GM11168 (cell line): ENCODE measurements at regions not wholly inside any gene's neighbourhood (a gene's known extent, or its start where the extent isn't known, plus 50 kb on each side); places are given as distances from the start of the nearest gene placed in this dataset.

Experiments used
- in situ Hi-C: fragments of 300-500 bp; cut with MboI; formaldehyde crosslinking; loops from one replicate; pipeline ENCODE4 v1.12.0; 2022; ENCODE audit warnings: low sequenced_read_pairs; ENCODE audit not compliant: unreplicated experiment

DNA sequence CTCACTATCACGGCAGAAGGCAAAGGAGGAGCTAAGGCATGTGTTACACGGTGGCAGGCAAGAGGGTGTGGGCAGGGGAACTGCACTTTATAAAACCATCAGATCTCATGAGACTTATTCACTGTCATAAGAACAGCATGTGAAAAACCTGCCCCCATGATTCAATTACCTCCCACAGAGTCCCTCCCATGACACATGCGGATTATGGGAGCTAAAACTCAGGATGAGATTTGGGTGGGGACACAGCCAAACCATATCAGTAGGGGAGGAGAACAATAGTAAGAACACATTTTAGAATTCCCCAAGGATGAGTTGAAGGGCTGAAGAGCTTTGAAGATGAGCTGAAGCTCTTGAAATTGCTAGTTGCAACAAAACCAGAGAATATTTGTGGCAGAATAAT lies 287.9 kb downstream of the SMARCA2 start:
- in situ Hi-C loops, result no loop called here

DNA sequence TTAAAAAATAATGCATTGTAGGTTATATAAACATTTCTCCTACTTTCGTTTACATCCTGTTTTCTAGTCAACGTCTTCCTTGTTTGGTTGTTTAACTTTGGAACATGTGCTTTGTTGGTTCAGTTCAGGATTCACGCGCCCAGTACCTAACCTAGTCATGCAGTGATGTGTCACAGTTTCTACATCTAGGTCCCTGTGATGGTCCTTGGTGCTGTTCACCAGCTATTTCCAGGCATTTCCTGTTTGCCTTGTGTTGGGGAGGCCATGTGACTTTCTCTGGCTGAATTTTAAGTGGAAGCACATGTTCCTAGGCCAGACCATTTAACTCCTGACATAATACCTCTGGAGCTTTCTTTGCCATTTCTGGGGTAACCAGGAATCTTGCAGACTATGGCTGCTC lies 292.3 kb downstream of the SMARCA2 start:
- in situ Hi-C loops, result no loop called here

DNA sequence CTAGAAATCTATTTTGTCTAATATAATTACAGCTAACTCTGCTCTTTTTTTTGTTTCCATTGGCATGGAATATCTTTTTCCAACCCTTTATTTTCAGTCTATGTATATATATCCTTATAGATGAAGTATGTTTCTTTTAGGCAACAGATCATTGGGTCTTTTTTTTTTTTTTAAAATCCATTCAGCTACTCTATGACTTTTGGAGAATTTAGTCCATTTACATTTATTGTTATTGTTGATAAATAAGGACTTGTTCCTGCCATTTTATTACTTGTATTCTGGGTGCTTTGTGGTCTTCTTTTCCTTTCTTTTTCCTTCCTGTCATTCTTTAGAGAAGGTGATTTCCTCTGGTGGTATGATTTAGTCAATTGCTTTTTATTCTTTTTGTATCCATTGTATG lies 296.8 kb downstream of the SMARCA2 start:
- in situ Hi-C loops, result no loop called here

DNA sequence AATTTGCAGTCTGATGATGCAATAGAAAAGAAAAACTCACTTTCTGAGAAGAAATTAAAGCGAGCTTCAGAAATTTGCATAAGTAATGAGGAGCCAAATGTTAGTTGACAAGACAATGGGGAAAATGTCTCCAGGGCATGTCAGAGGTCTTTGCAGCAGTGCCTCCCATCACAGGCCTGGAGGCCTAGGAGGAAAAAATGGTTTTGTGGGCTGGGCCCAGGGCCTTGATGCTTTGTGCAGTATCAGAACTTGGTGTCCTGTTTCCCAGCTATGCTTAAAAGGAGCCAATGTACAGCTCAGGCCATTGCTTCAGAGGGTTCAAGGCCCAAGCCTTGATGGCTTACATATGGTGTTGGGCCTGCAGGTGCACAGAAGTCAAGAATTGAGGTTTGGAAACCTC lies 298.4 kb downstream of the SMARCA2 start:
- in situ Hi-C loops, result no loop called here

DNA sequence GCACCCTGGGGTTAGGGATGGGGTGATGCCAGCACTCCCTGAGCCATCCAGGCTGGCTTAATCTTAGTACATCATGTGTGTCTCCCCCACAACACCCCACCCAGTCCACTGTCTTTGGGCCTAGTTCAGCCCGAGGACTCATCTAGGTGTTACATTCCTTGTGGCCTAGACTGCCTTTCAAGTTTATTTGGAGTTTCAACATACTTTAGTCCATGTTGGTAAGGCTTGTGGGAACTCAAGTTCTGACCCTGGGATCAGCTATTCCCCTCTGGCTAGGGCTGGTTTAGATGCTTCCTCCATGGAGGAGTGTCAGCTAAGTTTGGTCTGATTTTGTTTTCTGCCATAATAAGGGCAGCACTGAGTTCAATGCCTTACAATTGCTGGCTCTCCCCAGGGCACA lies 302.4 kb downstream of the SMARCA2 start:
- in situ Hi-C loops, result no loop called here

DNA sequence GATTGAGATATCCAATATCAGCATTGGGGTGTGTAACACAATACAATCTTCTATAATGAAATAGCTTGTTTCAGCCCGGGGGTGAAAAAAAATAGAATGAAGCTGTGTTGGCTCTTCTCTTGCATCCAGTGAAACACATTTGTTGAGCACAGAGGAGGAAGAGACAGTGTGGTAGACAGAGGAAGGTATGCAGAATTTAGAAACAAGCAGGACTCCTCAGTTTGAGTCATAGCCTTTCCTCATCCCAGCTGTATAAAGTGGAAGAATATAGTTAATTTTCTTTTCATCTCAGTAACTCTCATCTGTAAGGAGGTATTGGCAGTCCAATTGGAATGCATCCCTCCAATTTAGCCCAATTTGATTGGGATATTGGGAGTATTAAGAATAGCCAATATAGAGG lies 302.2 kb upstream of the VLDLR start:
- in situ Hi-C loops, result no loop called here

DNA sequence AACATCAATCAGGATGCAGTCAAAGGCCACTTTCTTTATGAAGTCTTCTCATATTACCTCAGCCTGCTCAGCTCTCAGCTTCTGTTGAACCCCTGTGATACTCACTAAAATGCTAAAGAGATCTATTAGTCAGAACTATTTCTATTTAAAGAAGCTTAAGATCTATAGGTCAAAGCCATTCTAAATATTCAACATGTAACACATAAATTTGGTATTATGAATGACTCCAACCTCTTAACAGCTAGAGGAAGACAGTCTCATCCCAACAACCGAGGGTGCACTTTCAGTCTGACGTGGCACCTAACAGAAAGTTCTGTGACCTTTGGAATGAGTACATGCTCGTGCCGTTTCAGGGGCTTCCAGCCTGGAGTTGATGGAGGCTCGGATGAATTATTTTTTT lies 301.5 kb upstream of the VLDLR start:
- in situ Hi-C loops, result no loop called here

DNA sequence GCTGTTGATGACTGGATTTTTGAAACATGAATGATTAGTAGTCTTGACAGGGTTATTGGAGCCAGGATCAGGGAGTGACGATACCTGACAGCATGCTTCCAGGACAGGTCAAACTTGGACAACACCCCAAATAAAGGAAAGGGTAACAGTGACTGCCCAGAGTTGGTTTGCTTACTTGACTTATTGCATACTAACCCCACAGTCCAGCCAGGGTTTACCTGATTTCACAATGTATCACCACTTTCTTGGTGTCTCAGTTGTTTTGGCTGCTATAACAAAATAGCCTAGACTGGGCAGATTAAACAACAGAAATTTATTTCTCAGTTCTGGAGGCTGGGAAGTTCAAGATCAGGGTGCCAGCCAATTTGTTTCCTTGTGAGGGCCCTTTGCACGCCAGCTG lies 301.0 kb upstream of the VLDLR start:
- in situ Hi-C loops, result no loop called here

DNA sequence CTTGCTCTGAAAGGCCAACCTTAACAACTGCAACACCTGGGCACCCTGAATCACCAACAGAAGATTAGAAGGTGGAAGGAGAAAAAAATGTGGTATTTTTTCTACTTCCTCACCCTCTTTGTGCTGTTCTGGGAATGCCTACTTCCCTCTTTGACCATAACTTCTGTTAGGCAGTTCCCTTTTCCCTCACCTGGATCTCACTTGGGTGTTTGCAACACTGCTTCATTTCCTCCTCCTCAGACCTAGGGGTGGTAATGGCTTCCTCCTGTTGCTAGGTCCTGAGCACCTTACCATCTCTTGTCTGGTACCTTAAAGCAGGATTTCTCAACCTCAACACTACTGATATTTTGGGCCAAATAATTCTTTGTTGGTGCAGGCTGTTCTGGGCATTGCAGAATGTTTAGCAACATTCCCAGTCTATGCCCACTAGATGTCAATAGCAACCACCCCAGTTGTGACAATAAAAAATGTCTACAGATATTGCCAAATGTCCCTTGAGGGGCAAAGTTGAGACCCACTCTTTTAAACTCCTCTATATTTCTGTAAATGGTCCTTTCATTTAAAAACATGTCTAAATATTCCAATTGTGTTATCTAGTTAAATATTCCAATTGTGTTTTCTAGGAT lies 300.0 kb upstream of the VLDLR start:
- in situ Hi-C loops, result no loop called here

DNA sequence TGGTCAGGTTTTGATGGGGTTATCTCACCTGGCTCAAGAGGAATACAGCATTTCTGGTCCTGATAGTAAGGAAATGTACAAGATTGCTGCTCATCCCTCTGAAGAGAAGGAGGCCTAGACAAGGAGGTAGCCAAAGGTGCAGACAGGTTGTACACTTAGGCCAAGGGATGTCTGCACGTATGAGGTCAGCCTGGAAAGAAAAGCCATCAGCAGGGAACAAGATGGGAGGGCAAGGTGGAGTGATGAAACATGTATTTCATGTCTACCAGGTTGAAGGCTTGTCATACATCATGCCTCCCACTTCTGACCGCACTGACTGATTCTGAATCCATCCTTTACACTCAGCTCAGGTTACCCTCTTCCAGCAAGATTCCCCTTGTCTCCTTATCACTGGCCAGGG lies 296.8 kb upstream of the VLDLR start:
- in situ Hi-C loops, result no loop called here

DNA sequence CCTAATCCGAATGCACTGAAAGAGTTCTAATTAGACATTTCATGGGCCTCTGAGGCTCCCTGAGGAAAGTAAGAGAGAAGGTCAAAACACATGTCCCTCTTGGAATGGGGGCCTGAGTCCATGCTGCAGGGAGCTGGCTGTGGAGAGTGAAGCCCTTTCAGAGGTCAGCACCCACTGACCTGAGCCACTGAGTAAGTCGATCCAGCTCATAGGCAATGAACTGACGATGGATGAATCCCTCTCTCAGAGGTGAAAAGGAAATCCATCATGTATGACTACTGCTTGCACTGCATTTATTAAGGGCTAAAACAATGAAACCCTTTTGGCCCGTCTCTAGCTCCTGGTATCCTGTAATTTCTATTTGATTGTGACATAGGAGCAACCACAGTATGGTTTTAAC lies 288.9 kb upstream of the VLDLR start:
- in situ Hi-C loops, result no loop called here

DNA sequence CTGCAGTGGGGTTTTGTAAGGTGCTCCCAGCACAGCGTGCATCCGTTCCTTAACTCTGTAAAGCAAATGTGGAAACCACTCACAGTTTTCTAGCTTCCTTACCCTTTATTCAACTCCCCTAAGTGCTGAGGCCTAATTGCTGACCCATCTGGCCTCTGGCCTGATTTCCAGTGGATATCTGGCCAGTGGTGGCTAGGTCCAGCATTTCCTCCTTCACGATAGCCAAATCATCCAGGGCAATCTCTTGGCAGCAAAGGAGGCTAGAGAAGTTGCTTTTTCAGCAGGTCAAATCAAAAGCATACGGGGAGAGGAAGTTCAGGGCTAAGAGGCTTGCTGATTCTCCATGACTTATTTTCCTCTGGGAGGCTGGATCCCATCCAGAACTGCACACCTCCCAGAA lies 286.3 kb upstream of the VLDLR start:
- in situ Hi-C loops, result no loop called here

DNA sequence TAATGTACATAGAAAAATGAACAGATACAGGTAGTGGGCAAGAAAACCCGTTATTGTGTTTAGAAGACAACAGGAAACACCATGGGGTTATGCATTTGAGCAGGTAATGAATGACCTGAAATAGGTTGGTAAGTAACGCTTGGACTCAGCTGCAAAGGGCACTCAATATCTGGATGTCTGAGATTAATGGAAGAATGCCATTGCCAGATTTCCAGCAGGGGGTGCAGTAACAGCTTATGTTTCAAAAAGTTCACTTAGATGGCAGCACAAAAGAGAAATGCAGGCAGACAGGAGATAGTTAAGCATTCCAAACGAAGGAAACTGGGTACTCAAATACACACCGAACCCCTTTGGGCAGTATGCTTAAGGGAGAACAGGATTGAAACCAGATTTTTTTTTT lies 285.5 kb upstream of the VLDLR start:
- in situ Hi-C loops, result no loop called here

DNA sequence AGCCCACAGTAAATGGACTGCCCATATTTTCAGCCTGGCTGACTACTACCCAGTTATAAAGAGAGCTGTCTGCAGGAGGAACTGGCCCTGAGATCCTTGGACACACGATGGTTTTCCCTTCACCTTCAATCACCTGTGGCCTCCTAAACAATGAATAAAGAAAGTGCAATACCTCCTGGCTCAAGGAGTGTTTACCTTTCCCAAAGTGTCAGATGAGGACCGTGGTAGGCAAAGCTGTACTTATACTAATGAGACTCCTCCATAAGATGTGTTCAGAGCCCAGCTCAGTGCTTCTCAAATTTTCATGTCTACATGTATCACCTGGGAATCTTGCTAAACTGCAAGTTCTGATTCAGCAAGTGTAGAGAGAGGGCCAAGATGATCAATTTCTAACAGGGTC lies 284.5 kb upstream of the VLDLR start:
- in situ Hi-C loops, result no loop called here

DNA sequence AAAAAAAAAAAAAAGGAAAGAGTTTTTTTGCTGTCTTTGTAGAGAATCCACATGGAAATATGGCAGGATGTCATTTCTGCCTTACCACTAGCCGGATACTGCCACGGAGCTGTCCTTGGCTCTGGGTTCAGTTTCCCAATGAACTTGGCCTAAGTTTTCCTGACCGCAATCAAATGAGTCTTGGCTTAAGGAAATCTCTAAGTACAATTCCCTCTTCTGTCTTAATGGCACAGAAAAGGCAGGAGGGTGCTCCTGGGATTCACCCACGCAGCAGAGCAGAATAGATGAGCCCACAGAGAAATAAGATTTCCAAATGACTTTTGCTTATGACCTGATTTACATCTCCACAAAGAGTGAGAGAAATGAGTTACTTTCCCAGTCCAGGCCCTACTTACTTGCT lies 284.0 kb upstream of the VLDLR start:
- in situ Hi-C loops, result no loop called here

DNA sequence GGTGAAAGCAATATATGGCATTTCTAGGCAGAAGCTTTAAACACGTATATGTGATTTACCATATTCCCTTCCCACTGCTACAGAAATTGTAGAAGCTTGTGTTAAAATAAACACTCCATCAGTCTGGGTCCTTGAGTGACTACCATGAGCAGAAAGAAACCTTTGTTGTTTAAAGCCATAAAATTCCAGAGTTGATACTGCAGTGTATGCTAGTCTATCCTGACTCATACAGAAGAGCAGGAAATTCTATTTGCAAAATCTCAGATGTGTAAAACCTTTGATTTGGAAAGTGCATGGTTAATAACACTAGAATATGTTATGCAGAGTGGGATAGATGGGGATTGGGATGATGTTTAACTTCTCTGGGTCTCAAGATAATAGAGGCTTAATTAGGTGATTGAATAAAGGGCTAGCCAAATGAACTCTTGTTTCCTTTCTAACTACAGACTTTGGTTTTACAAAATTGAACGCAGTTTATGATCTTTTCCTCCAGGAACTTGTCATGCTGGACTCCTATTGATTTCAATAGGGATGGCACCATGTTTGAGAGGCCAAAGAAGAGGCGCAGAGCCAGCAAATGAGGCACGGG lies 282.7 kb upstream of the VLDLR start:
- in situ Hi-C loops, result no loop called here

DNA sequence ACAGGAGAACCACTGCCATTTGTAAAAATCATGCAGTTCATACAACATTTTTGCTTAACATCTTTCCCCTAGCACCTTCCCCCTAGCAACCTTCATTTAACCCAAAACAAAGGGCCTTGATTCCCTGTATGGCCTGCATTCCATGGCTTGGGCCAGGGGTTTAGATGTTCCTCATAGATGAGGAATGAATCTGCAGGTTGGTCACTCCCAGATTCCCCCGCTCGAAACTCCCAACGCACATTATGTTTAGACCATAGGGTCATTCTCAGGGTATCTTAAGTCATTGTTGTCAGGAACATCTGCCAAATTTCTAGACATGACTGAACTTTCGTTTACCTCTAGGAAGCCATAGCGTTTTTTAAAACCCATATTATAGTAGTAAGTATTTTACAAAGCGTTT lies 282.2 kb upstream of the VLDLR start:
- in situ Hi-C loops, result no loop called here

DNA sequence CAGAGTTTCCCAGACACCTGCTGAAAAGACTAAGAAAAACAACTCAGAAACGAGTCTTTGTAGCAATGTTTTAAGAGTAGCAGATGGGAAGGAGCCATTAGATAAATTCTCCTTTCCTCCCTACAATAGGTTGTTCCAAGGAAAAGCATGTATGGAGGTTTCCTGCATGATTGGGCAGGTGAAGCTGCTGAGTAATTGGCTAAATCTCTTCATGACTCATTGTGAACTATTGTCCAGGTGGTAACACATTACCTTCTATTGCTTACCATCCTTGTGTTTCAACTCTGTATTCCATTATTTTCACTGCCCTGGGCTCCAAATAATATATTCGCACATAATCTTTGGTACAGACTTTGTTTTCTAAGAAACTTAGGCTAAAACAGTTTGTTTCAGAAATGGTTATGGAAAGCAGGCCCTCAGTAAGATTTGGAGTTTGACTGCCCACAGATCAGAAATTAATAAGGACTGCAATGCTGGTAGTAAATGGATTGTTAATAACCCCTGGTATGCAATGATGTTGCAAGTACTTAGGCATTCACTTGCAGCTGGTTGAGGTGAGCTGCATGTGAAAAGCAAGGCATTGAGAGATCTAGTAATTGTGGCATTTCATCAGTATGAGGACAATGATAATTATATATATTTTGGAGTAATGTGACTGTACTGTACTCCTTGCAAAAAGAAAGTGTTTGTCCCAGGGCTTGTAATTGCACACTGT lies 281.4 kb upstream of the VLDLR start:
- in situ Hi-C loops, result no loop called here

DNA sequence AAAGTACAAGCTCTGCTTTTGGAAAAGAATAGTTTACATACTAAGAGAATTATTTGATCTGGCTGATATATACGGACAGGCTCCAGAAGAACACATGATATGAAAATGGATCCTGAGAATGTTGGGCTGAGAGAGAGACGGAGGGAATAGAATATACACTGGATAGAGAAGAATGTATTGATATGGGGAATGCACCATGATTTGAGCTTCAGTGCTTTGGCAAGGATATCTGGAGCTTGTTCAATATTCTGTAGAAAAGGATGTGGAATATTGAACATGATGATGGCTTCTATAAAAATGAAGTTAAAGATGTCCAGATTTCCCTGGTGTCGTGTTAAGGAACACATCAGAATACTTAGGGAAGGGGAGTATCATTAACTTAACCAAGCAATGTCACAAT lies 280.5 kb upstream of the VLDLR start:
- in situ Hi-C loops, result no loop called here

DNA sequence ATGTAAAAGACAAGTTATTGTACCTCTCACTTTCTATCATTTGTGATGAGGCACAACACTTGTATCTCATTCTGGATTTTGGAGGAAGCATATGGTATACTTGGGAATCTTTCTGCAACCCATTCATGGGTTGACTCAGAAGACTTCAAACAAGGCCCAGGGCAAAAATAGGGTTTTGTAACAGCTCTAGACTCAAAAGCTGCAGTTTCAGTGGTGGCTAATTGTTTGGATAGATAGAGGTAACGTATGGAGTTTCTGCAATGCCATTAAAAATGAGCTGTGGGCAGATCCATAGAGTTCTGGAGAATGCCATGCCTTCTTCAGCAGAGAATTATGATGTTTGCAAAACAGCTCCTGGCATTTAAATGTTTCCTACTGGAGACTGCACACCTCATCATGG lies 279.6 kb upstream of the VLDLR start:
- in situ Hi-C loops, result no loop called here

DNA sequence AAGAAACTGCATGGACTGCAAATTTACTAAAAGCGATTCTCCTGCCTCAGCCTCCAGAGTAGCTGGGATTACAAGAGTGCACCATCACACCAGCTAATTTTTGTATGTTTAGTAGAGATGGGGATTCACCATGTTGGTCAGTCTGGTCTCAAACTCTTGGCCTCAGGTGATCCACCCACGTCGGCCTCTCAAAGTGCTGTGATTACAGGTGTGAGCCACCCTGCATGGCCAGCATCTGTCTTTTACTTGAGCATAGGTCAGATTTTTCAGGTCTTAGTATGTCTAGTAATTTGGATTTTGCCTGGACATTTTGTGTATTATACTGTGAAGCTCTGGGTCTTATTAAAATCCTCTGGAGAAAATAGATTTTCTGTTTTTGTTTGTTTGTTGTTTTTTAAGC lies 277.8 kb upstream of the VLDLR start:
- in situ Hi-C loops, result no loop called here

DNA sequence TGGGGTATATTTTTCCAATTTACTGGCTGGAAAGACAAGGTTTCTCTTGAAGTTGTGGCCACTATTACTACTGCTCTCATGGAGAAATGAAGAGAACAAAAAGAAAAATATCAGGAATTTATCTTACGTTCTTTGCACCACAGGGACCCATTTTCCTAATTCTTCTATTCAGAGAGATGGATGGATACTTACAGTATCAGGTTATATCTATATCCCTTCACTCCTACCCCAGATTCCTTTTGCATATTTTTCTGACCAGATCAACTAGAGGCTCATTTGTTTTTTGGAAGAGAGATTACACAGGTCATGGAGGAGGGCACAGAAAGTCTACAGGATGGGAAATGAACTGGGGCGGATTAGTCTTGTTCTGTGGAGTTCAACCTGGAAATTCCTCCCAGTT lies 277.2 kb upstream of the VLDLR start:
- in situ Hi-C loops, result no loop called here
